ENCODE measurements at regions not wholly inside any gene's neighbourhood (a gene's known extent, or its start where the extent isn't known, plus 50 kb on each side); places are given as distances from the start of the nearest gene placed in this dataset.

GRCh38 chr1:164361927-164362326, 197.1 kb upstream of the PBX1 start:
- no peak overlapping the region for H3K27ac ChIP-seq (ENCODE audit: low read depth, low read length)
- no peaks in the 10 kb centered on the region for H3K9me3 ChIP-seq (ENCODE audit: control insufficient read depth, insufficient read depth, low read length)
- ChIA-PET POLR2A (no interaction called here), CTCF (no interaction called here)
- H3K27me3 ChIP-seq (ENCODE audit: control insufficient read depth, insufficient read depth, low read length) = no peaks in the 10 kb centered on the region
- DNase-seq (ENCODE audit: low read depth, low spot score) = no peak
- H3K4me3 ChIP-seq (ENCODE audit: low read depth, low read length) = no peak overlapping the region
- no peak for TF ChIP-seq CTCF (IDR thresholded peaks at IDR 0.05; ENCODE audit: low read depth, low read length)

GRCh38 chr1:164363980-164364379, 195.0 kb upstream of the PBX1 start:
- Histone ChIP-seq H3K9me3 (ENCODE audit: control insufficient read depth, insufficient read depth, low read length) (no peaks in the 10 kb centered on the region), H3K27ac (ENCODE audit: low read depth, low read length) (no peak overlapping the region), H3K4me3 (ENCODE audit: low read depth, low read length) (no peak overlapping the region), H3K27me3 (ENCODE audit: control insufficient read depth, insufficient read depth, low read length) (no peaks in the 10 kb centered on the region)
- no peak for DNase-seq (ENCODE audit: low read depth, low spot score)
- TF ChIP-seq CTCF (IDR thresholded peaks at IDR 0.05; ENCODE audit: low read depth, low read length) = no peak
- ChIA-PET CTCF (no interaction called here), POLR2A (no interaction called here)

- no peak for DNase-seq (ENCODE audit: low read depth, low spot score)
- H3K4me3 ChIP-seq (ENCODE audit: low read depth, low read length) = no peak overlapping the region
- POLR2A ChIA-PET = no interaction called here
- H3K9me3 ChIP-seq (ENCODE audit: control insufficient read depth, insufficient read depth, low read length) = no peaks in the 10 kb centered on the region
- no peak overlapping the region for H3K27ac ChIP-seq (ENCODE audit: low read depth, low read length)
- TF ChIP-seq CTCF (IDR thresholded peaks at IDR 0.05; ENCODE audit: low read depth, low read length) = no peak
- H3K27me3 ChIP-seq (ENCODE audit: control insufficient read depth, insufficient read depth, low read length) = no peaks in the 10 kb centered on the region
- CTCF ChIA-PET = no interaction called here
These were observed 193.0 kb upstream of the PBX1 start for GRCh38 chr1:164366014-164366413.

GRCh38 chr1:164369698-164370365, 189.2 kb upstream of the PBX1 start:
- no peak overlapping the region for H3K27ac ChIP-seq (ENCODE audit: low read depth, low read length)
- H3K4me3 ChIP-seq (ENCODE audit: low read depth, low read length) = no peak overlapping the region
- CTCF ChIA-PET = no interaction called here
- TF ChIP-seq CTCF (IDR thresholded peaks at IDR 0.05; ENCODE audit: low read depth, low read length) = no peak
- H3K27me3 ChIP-seq (ENCODE audit: control insufficient read depth, insufficient read depth, low read length) = no peaks in the 10 kb centered on the region
- POLR2A ChIA-PET = no interaction called here
- DNase-seq (ENCODE audit: low read depth, low spot score) = no peak
- H3K9me3 ChIP-seq (ENCODE audit: control insufficient read depth, insufficient read depth, low read length) = no peaks in the 10 kb centered on the region

GRCh38 chr1:164380893-164381292, 178.1 kb upstream of the PBX1 start:
- Histone ChIP-seq H3K4me3 (ENCODE audit: low read depth, low read length) (no peak overlapping the region), H3K27me3 (ENCODE audit: control insufficient read depth, insufficient read depth, low read length) (no peaks in the 10 kb centered on the region), H3K27ac (ENCODE audit: low read depth, low read length) (no peak overlapping the region), H3K9me3 (ENCODE audit: control insufficient read depth, insufficient read depth, low read length) (no peaks in the 10 kb centered on the region)
- DNase-seq (ENCODE audit: low read depth, low spot score) = no peak
- TF ChIP-seq CTCF (IDR thresholded peaks at IDR 0.05; ENCODE audit: low read depth, low read length) = no peak
- ChIA-PET CTCF (no interaction called here), POLR2A (no interaction called here)
